Mesenchymal stem cell (in vitro differentiated cells and primary cell): ENCODE measurements at regions not wholly inside any gene's neighbourhood (a gene's known extent, or its start where the extent isn't known, plus 50 kb on each side); places are given as distances from the start of the nearest gene placed in this dataset.

Experiments used
- DNase-seq: peaks from one replicate; pipeline ENCODE4 v3.0.0-alpha.2; 2013
- H2AFZ ChIP-seq: one replicate; pipeline ENCODE4 v1.6.1; 2013; ENCODE audit warnings: low read depth, mild to moderate bottlenecking, control low read depth, inconsistent platforms, low read length, moderate library complexity
- H2AK5ac ChIP-seq: 2 replicates; pipeline ENCODE4 v1.6.1; 2013; ENCODE audit warnings: low read length, moderate library complexity, mild to moderate bottlenecking, inconsistent platforms; ENCODE audit not compliant: severe bottlenecking
- H2BK120ac ChIP-seq: one replicate; pipeline ENCODE4 v1.6.1; 2013; ENCODE audit warnings: low read depth, mild to moderate bottlenecking, inconsistent platforms, low read length, moderate library complexity
- H2BK12ac ChIP-seq, 2 experiments: one replicate each; pipeline ENCODE4 v1.6.1; 2013; ENCODE audit warnings: inconsistent platforms in 2 of 2, low read length in 2 of 2, mild to moderate bottlenecking in 2 of 2, moderate library complexity in 2 of 2, control low read depth in 1 of 2
- H2BK15ac ChIP-seq: one replicate; pipeline ENCODE4 v1.6.1; 2013; ENCODE audit warnings: mild to moderate bottlenecking, low read depth, inconsistent platforms; ENCODE audit not compliant: poor library complexity, severe bottlenecking
- H2BK5ac ChIP-seq: 2 replicates; pipeline ENCODE4 v1.6.1; 2013; ENCODE audit warnings: low read depth, mild to moderate bottlenecking, low read length, control low read depth, inconsistent platforms; ENCODE audit not compliant: poor library complexity, severe bottlenecking
- H3K14ac ChIP-seq, 2 experiments: one replicate each; pipeline ENCODE4 v1.6.1; 2013; ENCODE audit warnings: inconsistent platforms in 2 of 2, low read length in 2 of 2, control low read depth in 1 of 2, mild to moderate bottlenecking in 1 of 2, moderate library complexity in 1 of 2
- H3K18ac ChIP-seq, 2 experiments: one replicate each; pipeline ENCODE4 v1.6.1; 2013; ENCODE audit warnings: inconsistent platforms in 2 of 2, low read length in 2 of 2, control low read depth in 1 of 2, low read depth in 1 of 2, mild to moderate bottlenecking in 1 of 2
- H3K23ac ChIP-seq, 2 experiments: one replicate each; pipeline ENCODE4 v1.6.1; 2013; ENCODE audit warnings: inconsistent platforms in 2 of 2, low read length in 2 of 2, mild to moderate bottlenecking in 2 of 2, moderate library complexity in 2 of 2, control low read depth in 1 of 2
- H3K27ac ChIP-seq: 2 replicates; pipeline ENCODE4 v1.5.1; 2013; ENCODE audit warnings: mild to moderate bottlenecking, moderate library complexity, low read length, control low read depth, inconsistent platforms; ENCODE audit not compliant: poor library complexity, severe bottlenecking
- H3K27me3 ChIP-seq, 2 experiments: 2 replicates each; pipeline versions ENCODE4 v1.6.1 to v1.7.0; 2013; ENCODE audit warnings: low read length in 2 of 2, mild to moderate bottlenecking in 2 of 2, moderate library complexity in 2 of 2, control low read depth in 1 of 2, inconsistent platforms in 1 of 2; ENCODE audit not compliant: control insufficient read depth in 1 of 2, insufficient read depth in 1 of 2
- H3K36me3 ChIP-seq, 2 experiments: 2 replicates each; pipeline versions ENCODE4 v1.6.1 to v1.7.0; 2013; ENCODE audit warnings: low read length in 2 of 2, control low read depth in 1 of 2, inconsistent platforms in 1 of 2, low read depth in 1 of 2, mild to moderate bottlenecking in 1 of 2; ENCODE audit not compliant: insufficient read depth in 2 of 2, control insufficient read depth in 1 of 2
- H3K4ac ChIP-seq, 2 experiments: one replicate each; pipeline ENCODE4 v1.6.1; 2013; ENCODE audit warnings: inconsistent platforms in 2 of 2, low read length in 2 of 2, mild to moderate bottlenecking in 2 of 2, moderate library complexity in 2 of 2, control low read depth in 1 of 2, low read depth in 1 of 2
- H3K4me1 ChIP-seq: 2 replicates; pipeline ENCODE4 v1.6.1; 2013; ENCODE audit warnings: low read depth, low read length, control low read depth; ENCODE audit not compliant: control insufficient read depth, insufficient read depth
- H3K4me2 ChIP-seq: 2 replicates; pipeline ENCODE4 v1.6.1; 2013; ENCODE audit warnings: low read length, mild to moderate bottlenecking, inconsistent platforms; ENCODE audit not compliant: poor library complexity, severe bottlenecking
- H3K4me3 ChIP-seq, 2 experiments: 2 replicates each; pipeline versions ENCODE4 v1.5.1 to v1.7.0; 2013; ENCODE audit warnings: low read length in 2 of 2, mild to moderate bottlenecking in 2 of 2, control low read depth in 1 of 2, low read depth in 1 of 2; ENCODE audit not compliant: insufficient read depth in 1 of 2
- H3K79me1 ChIP-seq: replicated peaks from 2 replicates; pipeline ENCODE4 v1.6.1; 2013; ENCODE audit warnings: mild to moderate bottlenecking, control low read depth, low read length, inconsistent platforms; ENCODE audit not compliant: poor library complexity, severe bottlenecking
- H3K9ac ChIP-seq: 2 replicates; pipeline ENCODE4 v1.7.0; 2013; ENCODE audit warnings: mild to moderate bottlenecking, low read length, moderate library complexity
- H3K9me3 ChIP-seq: 2 replicates; pipeline ENCODE4 v1.7.0; 2013; ENCODE audit warnings: mild to moderate bottlenecking, low read length; ENCODE audit not compliant: control insufficient read depth
- H4K8ac ChIP-seq: one replicate; pipeline ENCODE4 v1.6.1; 2013; ENCODE audit warnings: inconsistent platforms, mild to moderate bottlenecking, low read length, moderate library complexity
- H4K91ac ChIP-seq: one replicate; pipeline ENCODE4 v1.6.1; 2013; ENCODE audit warnings: mild to moderate bottlenecking, low read length, inconsistent platforms
- WGBS: methylation state at CpG from one replicate; pipeline ENCODE4 v1.1.7; 2013; ENCODE audit warnings: mixed read lengths; 5-methylcytosine and 5-hydroxymethylcytosine counted together

DNA sequence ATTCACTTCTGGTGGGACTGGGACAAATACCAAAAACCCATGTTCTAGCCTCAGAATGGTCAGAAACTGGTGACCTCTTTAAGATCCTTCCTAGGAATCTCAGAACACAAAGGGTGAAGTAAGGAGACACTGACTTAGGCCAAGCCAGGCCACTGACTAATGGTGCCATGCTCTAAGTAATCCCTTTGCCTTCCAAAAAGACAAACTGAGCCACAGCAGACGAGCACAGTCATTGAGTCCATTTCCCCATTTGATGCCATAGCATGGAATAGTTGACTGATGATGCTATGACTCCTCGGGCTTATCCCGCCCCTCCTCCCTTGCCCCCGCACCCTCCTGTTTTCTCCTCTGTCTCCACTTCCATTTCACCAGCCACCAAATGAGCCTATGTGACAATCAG is 145.8 kb upstream of the ZNF648 start:
- Histone ChIP-seq H3K4me3 (no peak overlapping the region), H3K4me1 (no peaks in the 10 kb centered on the region), H2AFZ (no peak overlapping the region), H2BK5ac (no peak overlapping the region), H2BK120ac (no peak overlapping the region), H3K27ac (no peak overlapping the region), H3K9ac (peak overlapping the region; percentile 58), H4K91ac (no peak overlapping the region), H2AK5ac (no peak overlapping the region), H3K23ac (no peak overlapping the region), H2BK12ac (no peak overlapping the region), H3K18ac (no peak overlapping the region), H3K79me1 (no peaks in the 10 kb centered on the region), H3K4ac (no peak overlapping the region), H3K36me3 (no peaks in the 10 kb centered on the region), H3K14ac (no peak overlapping the region), H3K9me3 (no peaks in the 10 kb centered on the region), H4K8ac (no peak overlapping the region), H3K27me3 (no peaks in the 10 kb centered on the region), H3K4me2 (no peak overlapping the region), H2BK15ac (no peak overlapping the region)
- 63% methylated on average over 2 of the region's 4 CpGs for WGBS
- DNase-seq, result no peak

DNA sequence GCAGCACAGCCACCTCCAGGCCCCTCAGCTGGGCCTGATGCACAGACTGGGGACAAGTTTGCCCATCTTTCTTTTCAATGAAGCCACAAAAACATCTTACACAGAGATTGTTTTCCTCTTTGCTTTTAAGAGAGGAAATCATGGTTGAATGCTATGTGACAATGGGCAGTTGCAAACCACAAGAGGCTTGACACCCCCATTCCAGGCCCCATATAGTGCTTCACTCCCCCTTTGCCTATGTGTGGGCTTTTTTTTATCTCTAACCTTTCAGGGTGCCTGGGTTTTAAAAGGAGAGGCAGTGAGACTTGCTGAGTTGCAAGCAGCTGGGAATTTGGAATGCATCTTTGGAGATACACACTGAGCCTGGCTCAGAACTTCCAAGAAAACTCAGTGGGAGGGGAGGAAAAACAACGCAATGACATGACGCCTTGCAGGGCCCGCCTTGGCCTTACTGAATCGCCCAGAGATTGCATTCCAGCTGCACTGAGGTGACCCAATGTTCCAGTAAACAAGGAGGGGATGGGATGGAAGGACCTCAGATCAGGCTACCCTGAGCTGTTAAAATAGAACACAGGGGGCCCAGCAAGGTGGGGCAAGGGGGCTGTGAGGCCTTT is 145.2 kb upstream of the ZNF648 start:
- Histone ChIP-seq H3K18ac (no peak overlapping the region), H2AFZ (no peak overlapping the region), H4K8ac (no peak overlapping the region), H3K9ac (peak overlapping the region; percentile 58), H3K23ac (no peak overlapping the region), H3K27me3 (no peaks in the 10 kb centered on the region), H3K4me1 (no peaks in the 10 kb centered on the region), H3K79me1 (no peaks in the 10 kb centered on the region), H3K4me3 (no peak overlapping the region), H3K4me2 (no peak overlapping the region), H2BK15ac (no peak overlapping the region), H2BK120ac (no peak overlapping the region), H2BK5ac (no peak overlapping the region), H3K14ac (no peak overlapping the region), H2AK5ac (no peak overlapping the region), H3K27ac (no peak overlapping the region), H3K9me3 (no peaks in the 10 kb centered on the region), H3K36me3 (no peaks in the 10 kb centered on the region), H4K91ac (no peak overlapping the region), H3K4ac (no peak overlapping the region), H2BK12ac (no peak overlapping the region)
- DNase-seq, result no peak
- WGBS, result 46% methylated on average over 4 of the region's 4 CpGs

DNA sequence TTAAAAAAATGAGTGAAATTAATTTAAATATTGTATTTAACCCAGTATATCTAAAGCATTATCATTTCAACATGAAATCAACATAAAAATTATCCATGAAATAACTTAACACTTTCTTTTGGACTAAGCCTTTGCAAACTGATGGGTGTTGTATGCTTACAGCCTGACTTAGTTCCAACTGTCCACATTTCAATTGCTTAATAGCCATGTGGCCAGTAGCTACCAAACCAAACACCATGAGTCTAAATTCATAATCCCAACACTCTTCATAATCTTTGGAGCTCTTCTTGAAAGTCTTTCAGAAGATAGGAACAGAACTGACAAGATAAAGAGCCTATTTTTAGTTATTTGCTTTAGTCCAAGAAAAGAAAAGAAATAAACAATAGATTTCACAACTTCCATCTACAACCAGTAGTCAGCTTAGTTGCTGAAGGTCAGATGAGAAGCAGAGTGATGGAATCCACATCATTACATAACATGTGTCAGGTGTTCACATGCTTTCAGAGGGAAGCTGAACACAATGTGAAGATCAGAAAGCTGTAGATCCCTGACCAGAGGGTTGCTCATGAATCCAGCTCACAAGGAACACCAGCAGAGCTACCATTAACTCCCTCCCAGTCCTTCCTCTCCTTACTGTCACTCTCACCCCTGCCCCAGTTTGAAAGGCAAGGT is 144.0 kb upstream of the ZNF648 start:
- no peak overlapping the region for H3K4me2 ChIP-seq

DNA sequence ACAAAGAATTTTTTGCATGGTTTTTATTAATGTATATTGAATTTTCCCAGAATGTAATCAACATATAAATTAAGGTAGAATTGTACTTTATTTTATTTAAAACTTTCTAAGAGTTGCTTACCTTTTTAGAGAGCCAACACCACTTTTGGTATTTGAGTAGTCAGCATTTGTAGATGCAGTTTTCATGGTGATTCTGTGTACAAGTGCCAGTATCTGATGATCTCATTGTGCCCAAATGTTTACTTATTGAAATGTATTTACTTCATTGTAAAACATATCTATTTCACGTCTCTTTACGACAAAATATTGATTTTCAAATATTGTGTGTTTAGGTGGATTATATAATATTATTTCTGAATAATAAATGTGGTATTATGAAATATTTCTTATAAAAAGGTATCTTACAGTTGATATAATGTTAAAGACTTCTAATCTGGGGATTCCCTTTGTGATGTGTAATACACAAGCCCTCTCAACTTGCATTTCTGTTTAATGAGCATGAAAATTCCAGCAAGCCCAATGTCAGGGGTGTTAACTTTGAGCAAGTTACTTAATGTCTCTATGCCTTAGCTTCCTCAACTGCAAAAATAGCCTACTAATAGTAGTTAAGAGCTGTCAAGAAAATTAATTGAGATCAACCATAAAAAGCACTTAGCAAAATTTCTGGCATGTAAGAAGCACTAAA is 141.8 kb upstream of the ZNF648 start:
- Histone ChIP-seq H2BK120ac (no peak overlapping the region), H3K4me1 (no peaks in the 10 kb centered on the region), H4K91ac (no peak overlapping the region), H3K9ac (no peak overlapping the region), H3K23ac (no peak overlapping the region), H3K4ac (no peak overlapping the region), H3K79me1 (no peaks in the 10 kb centered on the region), H3K14ac (no peak overlapping the region), H2BK12ac (no peak overlapping the region), H2AFZ (no peak overlapping the region), H3K36me3 (no peaks in the 10 kb centered on the region), H2AK5ac (no peak overlapping the region), H3K27me3 (no peaks in the 10 kb centered on the region), H3K4me2 (no peak overlapping the region), H3K9me3 (no peaks in the 10 kb centered on the region), H2BK5ac (no peak overlapping the region), H3K18ac (no peak overlapping the region), H2BK15ac (no peak overlapping the region), H4K8ac (no peak overlapping the region), H3K27ac (no peak overlapping the region), H3K4me3 (no peak overlapping the region)
- WGBS, result no CpG with 5 or more reads among the region's 2 CpGs
- no peak for DNase-seq

More for the DNA sequence above, 144.0 kb upstream of the ZNF648 start:
- Histone ChIP-seq H3K18ac (no peak overlapping the region), H2BK5ac (no peak overlapping the region), H3K36me3 (no peaks in the 10 kb centered on the region), H3K14ac (no peak overlapping the region), H3K4me1 (no peaks in the 10 kb centered on the region), H2AK5ac (no peak overlapping the region), H3K79me1 (no peaks in the 10 kb centered on the region), H2BK12ac (no peak overlapping the region), H3K4me3 (no peak overlapping the region), H3K27me3 (no peaks in the 10 kb centered on the region), H2BK15ac (no peak overlapping the region), H3K9me3 (no peaks in the 10 kb centered on the region), H2BK120ac (no peak overlapping the region), H3K27ac (no peak overlapping the region), H4K91ac (no peak overlapping the region), H4K8ac (no peak overlapping the region), H2AFZ (no peak overlapping the region), H3K23ac (no peak overlapping the region), H3K4ac (no peak overlapping the region), H3K9ac (no peak overlapping the region)
- no peak for DNase-seq
